Activated naive CD8-positive, alpha-beta T cell treated with anti-CD3 and anti-CD28 coated beads for 36 hours (primary cell): ENCODE measurements at regions not wholly inside any gene's neighbourhood (a gene's known extent, or its start where the extent isn't known, plus 50 kb on each side); places are given as distances from the start of the nearest gene placed in this dataset.

Experiments used
- DNase-seq: peaks from one replicate; pipeline ENCODE4 v3.0.0; 2021
- H3K27ac Mint-ChIP-seq: one replicate; pipeline ENCODE4 v1.8.0; 2022; ENCODE audit warnings: mild to moderate bottlenecking, moderate library complexity, mixed read lengths
- H3K27me3 Mint-ChIP-seq: one replicate; pipeline ENCODE4 v1.8.0; 2022; ENCODE audit warnings: mild to moderate bottlenecking, mixed read lengths
- H3K36me3 Mint-ChIP-seq: one replicate; pipeline ENCODE4 v1.8.0; 2021; ENCODE audit warnings: mild to moderate bottlenecking, mixed read lengths
- H3K4me1 Mint-ChIP-seq: one replicate; pipeline ENCODE4 v1.8.0; 2021; ENCODE audit warnings: mixed read lengths
- H3K4me3 Mint-ChIP-seq: one replicate; pipeline ENCODE4 v1.8.0; 2022; ENCODE audit warnings: mild to moderate bottlenecking, moderate library complexity, mixed read lengths
- H3K9me3 Mint-ChIP-seq: one replicate; pipeline ENCODE4 v1.8.0; 2022; ENCODE audit warnings: mixed read lengths

DNA sequence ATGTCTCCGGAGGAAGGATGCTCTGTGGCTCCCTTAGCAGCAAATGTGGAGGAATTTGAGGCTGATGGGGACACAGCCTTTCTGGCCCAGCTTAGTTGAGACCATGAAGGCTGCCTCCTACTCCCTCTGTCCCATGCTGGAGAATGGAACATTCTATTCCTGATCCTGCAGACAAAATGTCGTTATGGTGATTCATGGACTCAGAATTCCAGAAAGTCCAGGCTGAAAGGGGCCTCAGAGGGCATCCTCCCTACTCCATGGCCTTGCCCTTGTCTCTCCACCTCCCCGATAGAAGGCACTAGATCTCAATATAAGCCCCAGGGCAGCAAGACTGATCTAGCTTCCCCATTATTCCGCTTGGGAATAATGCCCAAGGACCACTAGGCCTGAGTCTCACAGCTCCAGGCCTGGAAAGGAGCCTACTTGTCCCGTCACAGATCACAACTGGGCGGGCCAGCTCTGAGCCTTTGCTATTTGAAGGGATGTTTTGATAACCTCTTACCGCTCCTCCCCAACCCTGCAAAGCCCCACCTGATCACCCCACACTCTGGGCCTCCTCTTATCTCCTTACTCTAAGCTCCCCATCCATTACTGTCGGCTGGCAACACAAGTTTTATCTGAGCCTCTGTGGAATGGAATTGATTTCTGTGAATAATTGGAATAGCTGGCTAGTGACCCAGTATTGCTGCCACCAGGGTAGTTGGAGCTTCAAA, 52.8 kb upstream of the TRABD2B start:
- no peaks in the 10 kb centered on the region for H3K9me3 Mint-ChIP-seq
- no peaks in the 10 kb centered on the region for H3K4me1 Mint-ChIP-seq
- no peaks in the 10 kb centered on the region for H3K27me3 Mint-ChIP-seq
- DNase-seq, result no peak
- H3K36me3 Mint-ChIP-seq, result no peaks in the 10 kb centered on the region
- H3K4me3 Mint-ChIP-seq, result no peak overlapping the region
- no peak overlapping the region for H3K27ac Mint-ChIP-seq

DNA sequence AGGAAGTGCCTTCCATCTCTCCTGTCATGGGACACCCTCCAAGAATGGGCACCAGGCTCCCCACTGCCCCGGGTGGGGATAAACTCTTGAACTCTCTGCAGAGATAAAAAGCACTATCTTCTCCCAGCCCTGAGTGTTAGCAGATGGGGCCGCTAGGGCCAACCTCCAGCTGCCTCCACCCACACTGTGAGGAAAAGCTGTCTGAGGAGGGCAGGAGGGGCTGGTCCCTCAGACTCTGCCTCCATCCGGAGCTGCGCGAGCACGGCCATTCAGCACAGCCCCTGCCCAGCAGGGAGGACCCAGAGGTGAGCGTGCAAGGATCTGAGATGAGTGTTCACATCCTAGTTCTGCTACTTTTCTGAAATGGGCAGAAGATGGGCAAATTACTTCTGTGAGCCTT, 51.8 kb upstream of the TRABD2B start:
- no peaks in the 10 kb centered on the region for H3K27me3 Mint-ChIP-seq
- H3K36me3 Mint-ChIP-seq, result no peaks in the 10 kb centered on the region
- H3K4me1 Mint-ChIP-seq, result no peaks in the 10 kb centered on the region
- no peak overlapping the region for H3K27ac Mint-ChIP-seq
- DNase-seq, result no peak
- H3K9me3 Mint-ChIP-seq, result no peaks in the 10 kb centered on the region
- H3K4me3 Mint-ChIP-seq, result no peak overlapping the region

DNA sequence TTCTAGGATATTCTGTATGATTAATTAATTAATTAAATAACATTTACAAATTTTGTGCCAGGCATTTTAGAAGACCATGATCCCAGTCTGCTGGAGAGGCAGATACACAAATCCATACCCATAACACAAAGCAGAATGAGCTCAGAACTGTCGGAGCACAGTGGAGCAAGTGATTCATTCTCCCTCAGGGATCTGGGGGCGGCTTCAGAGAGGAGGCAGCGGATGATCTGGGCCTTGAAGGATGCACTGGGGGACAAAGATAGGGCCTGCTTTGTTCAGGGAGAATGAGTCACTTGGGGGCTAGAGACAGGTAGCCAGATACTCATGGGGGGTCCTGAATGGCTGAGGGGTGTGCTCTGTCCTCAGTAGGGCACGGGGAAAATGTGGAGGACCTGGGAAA, 50.9 kb upstream of the TRABD2B start:
- no peaks in the 10 kb centered on the region for H3K4me1 Mint-ChIP-seq
- no peaks in the 10 kb centered on the region for H3K36me3 Mint-ChIP-seq
- no peaks in the 10 kb centered on the region for H3K9me3 Mint-ChIP-seq

DNA sequence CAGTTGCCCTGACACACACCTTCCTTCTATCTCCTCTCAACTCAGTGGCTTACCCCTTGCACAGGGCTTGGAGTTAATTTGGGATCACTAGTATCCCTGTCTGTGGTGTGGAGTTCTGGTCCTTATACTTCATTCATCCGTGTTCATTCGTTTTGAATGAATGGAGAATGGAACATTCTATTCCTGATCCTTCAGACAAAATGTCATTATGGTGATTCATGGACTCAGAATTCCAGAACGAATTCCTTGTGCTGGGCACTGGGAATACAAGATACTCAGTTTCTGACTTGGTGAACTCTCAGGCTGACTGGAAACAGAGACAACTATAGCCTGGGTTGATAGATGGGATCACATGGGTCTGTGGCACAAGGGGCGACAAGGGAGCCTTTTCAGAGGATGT, 49.9 kb upstream of the TRABD2B start:
- Mint-ChIP-seq H3K4me3 (no peak overlapping the region), H3K9me3 (no peaks in the 10 kb centered on the region), H3K27ac (no peak overlapping the region), H3K4me1 (no peaks in the 10 kb centered on the region), H3K36me3 (no peaks in the 10 kb centered on the region), H3K27me3 (no peaks in the 10 kb centered on the region)
- no peak for DNase-seq

More for the DNA sequence above, 50.9 kb upstream of the TRABD2B start:
- Mint-ChIP-seq H3K27ac (no peak overlapping the region), H3K4me3 (no peak overlapping the region), H3K27me3 (no peaks in the 10 kb centered on the region)
- no peak for DNase-seq
